HL-60 (cell line): ENCODE measurements at regions not wholly inside any gene's neighbourhood (a gene's known extent, or its start where the extent isn't known, plus 50 kb on each side); places are given as distances from the start of the nearest gene placed in this dataset.

Source experiments
- DNase-seq, 2 experiments: peaks; one replicate each; pipeline ENCODE4 v3.0.0-alpha.2; 2010 to 2020; ENCODE audit warnings: low read depth in 1 of 2, low spot score in 1 of 2
- H3K27ac ChIP-seq: fragments of 250-450 bp; sonication (Bioruptor Pico); replicated peaks from 2 replicates; pipeline ENCODE4 v1.5.1; 2020; ENCODE audit warnings: mild to moderate bottlenecking, moderate library complexity
- H3K27me3 ChIP-seq: fragments of 250-450 bp; sonication (Bioruptor Pico); 2 replicates; pipeline ENCODE4 v1.5.1; 2021; ENCODE audit warnings: mild to moderate bottlenecking, moderate library complexity; ENCODE audit not compliant: insufficient read depth, poor library complexity, severe bottlenecking
- H3K4me3 ChIP-seq: replicated peaks from 2 replicates; pipeline ENCODE4 v1.5.1; 2011; ENCODE audit warnings: mild to moderate bottlenecking, control low read depth, low read length; ENCODE audit not compliant: insufficient read depth
- GABPA ChIP-seq: IDR thresholded peaks from 2 replicates; pipeline ENCODE4 v1.6.1; 2012; ENCODE audit warnings: low read depth
- POLR2AphosphoS5 ChIP-seq: IDR thresholded peaks from 2 replicates; pipeline ENCODE4 v1.6.1; 2012; ENCODE audit warnings: low read depth
- SPI1 ChIP-seq: IDR thresholded peaks from 2 replicates; pipeline ENCODE4 v1.6.1; 2012; ENCODE audit warnings: low read depth, mild to moderate bottlenecking, borderline replicate concordance
- TF ChIP-seq, protein P1 (sequence below): IDR thresholded peaks from one replicate; pipeline ENCODE4 v1.5.1; 2011; ENCODE audit warnings: low read length, control low read depth, inconsistent platforms; ENCODE audit not compliant: insufficient read depth
- TF ChIP-seq, protein P2 (sequence below): IDR thresholded peaks from 2 replicates; pipeline ENCODE4 v1.6.1; 2012; ENCODE audit warnings: low read depth; ENCODE audit not compliant: insufficient replicate concordance

DNA sequence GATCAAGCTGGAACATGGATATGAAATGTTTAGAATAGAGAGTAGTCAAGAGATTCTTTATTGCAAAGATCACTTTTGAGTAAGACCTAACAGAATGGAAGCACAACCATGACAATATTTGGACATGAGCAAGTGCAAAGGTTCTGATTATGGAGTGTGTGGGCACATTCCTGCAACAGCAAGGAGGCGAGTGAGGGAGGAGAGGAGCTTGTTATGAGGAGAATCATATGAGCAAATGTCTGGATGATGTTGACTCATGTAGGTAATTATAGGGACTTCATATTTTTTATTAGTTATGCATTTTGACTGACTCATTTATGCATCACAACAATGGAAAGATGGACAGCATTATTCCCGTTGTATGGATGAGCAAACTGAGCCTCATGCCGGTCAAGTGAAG is 100.8 kb upstream of the SLC35B3 start:
- no peak overlapping the region for H3K27ac ChIP-seq
- no peak for DNase-seq
- no peaks in the 10 kb centered on the region for H3K27me3 ChIP-seq
- H3K4me3 ChIP-seq, result no peak overlapping the region
- no peak for TF ChIP-seq SPI1
- no peak for TF ChIP-seq GABPA
- TF ChIP-seq, protein P1, sequence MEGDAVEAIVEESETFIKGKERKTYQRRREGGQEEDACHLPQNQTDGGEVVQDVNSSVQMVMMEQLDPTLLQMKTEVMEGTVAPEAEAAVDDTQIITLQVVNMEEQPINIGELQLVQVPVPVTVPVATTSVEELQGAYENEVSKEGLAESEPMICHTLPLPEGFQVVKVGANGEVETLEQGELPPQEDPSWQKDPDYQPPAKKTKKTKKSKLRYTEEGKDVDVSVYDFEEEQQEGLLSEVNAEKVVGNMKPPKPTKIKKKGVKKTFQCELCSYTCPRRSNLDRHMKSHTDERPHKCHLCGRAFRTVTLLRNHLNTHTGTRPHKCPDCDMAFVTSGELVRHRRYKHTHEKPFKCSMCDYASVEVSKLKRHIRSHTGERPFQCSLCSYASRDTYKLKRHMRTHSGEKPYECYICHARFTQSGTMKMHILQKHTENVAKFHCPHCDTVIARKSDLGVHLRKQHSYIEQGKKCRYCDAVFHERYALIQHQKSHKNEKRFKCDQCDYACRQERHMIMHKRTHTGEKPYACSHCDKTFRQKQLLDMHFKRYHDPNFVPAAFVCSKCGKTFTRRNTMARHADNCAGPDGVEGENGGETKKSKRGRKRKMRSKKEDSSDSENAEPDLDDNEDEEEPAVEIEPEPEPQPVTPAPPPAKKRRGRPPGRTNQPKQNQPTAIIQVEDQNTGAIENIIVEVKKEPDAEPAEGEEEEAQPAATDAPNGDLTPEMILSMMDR, result no peak
- TF ChIP-seq POLR2AphosphoS5, result no peak

DNA sequence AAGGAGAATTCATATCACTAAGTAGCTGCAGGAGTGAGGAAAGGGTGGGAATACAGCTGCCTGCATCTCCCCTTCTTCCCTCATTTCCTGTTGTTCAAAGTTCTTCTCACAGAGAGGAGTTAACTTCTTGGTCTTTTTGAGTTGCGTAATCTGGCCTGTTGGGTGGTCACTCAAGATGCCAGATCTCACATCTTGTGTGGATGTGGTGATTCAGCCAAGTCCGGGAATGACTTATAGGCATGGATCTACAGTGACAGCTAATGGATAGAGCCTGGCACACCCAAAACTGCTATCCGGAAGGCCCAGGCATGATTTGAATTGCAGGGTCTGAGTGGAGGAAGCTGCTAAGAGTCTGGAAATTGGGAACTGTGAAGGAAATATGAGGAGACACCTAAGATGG is 100.2 kb upstream of the SLC35B3 start:
- Histone ChIP-seq H3K27ac (no peak overlapping the region), H3K27me3 (no peaks in the 10 kb centered on the region), H3K4me3 (no peak overlapping the region)
- DNase-seq, result no peak
- no peak for TF ChIP-seq SPI1
- TF ChIP-seq, protein P1, result no peak

DNA sequence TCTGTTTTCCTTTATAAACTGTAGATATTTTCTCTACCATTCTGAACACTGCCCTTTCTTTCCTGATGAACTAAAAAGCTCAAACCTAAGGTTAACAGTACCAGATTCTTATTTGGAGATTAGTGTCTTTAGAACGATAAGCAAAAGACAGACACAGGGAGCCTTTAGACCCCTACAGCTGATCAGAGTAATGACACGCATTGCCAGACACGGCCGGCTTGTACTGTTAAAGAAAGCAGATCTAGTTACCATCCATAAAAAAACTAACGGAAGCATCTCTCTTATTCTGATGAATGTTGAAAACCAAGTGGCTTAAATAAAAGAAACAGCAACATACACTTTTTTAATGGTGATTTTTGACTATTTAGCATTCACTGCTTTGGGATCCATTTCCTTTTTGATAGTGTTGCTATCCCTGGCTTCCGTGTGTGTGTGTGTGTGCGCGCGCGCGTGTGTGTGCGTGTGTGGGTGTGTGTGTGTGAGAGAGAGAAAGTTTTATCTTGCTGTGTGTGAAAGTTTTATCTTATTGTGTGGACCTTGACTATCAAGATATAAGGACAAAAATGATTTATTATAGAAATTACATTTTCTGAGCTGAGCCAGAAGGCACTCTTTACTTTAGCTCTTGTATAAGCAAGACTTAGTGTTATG is 95.6 kb upstream of the SLC35B3 start:
- Histone ChIP-seq H3K27ac (no peak overlapping the region), H3K4me3 (no peak overlapping the region), H3K27me3 (peaks cover 2% of the 10 kb centered on the region)
- DNase-seq, result no peak
- TF ChIP-seq POLR2AphosphoS5 (no peak), SPI1 (no peak), GABPA (no peak)
- TF ChIP-seq, protein P1, result no peak
- TF ChIP-seq, protein P2, sequence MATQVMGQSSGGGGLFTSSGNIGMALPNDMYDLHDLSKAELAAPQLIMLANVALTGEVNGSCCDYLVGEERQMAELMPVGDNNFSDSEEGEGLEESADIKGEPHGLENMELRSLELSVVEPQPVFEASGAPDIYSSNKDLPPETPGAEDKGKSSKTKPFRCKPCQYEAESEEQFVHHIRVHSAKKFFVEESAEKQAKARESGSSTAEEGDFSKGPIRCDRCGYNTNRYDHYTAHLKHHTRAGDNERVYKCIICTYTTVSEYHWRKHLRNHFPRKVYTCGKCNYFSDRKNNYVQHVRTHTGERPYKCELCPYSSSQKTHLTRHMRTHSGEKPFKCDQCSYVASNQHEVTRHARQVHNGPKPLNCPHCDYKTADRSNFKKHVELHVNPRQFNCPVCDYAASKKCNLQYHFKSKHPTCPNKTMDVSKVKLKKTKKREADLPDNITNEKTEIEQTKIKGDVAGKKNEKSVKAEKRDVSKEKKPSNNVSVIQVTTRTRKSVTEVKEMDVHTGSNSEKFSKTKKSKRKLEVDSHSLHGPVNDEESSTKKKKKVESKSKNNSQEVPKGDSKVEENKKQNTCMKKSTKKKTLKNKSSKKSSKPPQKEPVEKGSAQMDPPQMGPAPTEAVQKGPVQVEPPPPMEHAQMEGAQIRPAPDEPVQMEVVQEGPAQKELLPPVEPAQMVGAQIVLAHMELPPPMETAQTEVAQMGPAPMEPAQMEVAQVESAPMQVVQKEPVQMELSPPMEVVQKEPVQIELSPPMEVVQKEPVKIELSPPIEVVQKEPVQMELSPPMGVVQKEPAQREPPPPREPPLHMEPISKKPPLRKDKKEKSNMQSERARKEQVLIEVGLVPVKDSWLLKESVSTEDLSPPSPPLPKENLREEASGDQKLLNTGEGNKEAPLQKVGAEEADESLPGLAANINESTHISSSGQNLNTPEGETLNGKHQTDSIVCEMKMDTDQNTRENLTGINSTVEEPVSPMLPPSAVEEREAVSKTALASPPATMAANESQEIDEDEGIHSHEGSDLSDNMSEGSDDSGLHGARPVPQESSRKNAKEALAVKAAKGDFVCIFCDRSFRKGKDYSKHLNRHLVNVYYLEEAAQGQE, result no peak

DNA sequence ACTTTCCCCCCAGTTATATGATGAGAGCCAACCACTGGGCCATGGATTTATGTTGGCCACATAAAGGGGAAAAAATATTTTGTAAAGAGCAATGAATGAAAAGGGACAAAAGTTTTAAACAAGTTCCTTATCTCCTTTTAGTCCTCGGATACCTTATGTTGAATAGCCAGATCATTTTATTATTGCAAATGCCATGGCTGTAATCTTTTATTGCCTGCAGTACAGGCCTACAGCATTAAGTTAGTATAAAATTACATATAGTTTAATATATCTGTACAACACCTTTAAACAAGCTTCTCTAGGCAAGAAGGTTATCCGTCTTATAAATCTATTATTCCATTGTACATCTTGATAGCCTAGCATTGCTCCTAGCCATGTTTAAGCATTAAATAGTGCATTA is 93.9 kb upstream of the SLC35B3 start:
- Histone ChIP-seq H3K27ac (no peak overlapping the region), H3K4me3 (no peak overlapping the region), H3K27me3 (peaks cover 2% of the 10 kb centered on the region)
- TF ChIP-seq SPI1, result no peak
- TF ChIP-seq POLR2AphosphoS5, result no peak
- TF ChIP-seq, protein P1, result no peak
- TF ChIP-seq GABPA, result no peak
- TF ChIP-seq, protein P2, result no peak
- DNase-seq, result no peak
